Inflammatory macrophage treated with lipopolysaccharide for 1 hour (primary cell): ENCODE measurements at regions not wholly inside any gene's neighbourhood (a gene's known extent, or its start where the extent isn't known, plus 50 kb on each side); places are given as distances from the start of the nearest gene placed in this dataset.
"Not testable (repeated sequence)": the region's sequence is repeated elsewhere in the genome, so short reads cannot be mapped to it uniquely, and the experiment has no call there.

Source experiments
- DNase-seq, 2 donors: peaks; one replicate each; pipeline ENCODE4 v3.0.0-alpha.2; 2020 to 2022

DNA sequence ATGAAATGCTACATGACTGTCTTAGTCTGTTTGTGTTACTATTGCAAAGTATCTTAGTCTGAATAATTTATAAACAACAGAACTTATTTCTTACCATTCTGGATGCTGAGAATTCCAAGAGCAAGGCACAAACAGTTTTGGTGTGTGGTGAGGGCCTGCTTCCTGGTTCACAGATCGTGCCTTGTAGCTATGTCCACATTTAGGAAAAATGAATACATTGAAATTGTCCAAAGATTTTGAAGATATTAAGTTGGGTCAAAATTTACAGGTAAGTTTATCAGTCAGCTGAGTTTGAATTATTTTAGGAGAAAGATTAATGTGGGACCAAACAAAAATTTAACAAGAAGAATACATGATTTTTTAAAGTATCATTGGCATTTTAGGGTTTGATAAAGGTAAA lies 293.5 kb downstream of the LTN1 start:
- DNase-seq = no peak

- DNase-seq = no peak
Measured at GRCh38 chr21:28696844-28697410, 295.8 kb downstream of the LTN1 start.

- DNase-seq = no peak
Measured at GRCh38 chr21:28693476-28693875, 299.2 kb downstream of the LTN1 start.

DNA sequence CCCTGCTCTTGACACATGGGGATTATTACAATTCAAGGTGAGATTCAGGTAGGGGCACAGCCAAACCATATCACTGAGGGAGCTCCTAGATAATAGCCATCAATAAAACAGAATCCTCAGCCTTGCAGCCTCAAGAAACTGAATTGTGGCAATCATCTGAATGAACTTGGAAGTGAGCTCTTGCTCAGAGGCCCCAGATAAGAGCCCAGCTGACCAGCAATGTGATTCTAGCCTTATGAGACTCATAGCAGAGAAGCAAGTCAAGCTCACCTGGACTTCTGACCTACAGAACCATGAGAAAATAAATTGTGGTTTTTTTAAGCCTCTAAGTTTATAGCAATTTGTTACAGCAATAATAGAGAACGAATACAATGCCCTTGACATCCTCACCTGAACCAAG lies 302.5 kb downstream of the LTN1 start:
- no peak for DNase-seq

GRCh38 chr21:28688381-28688780 lies 304.3 kb downstream of the LTN1 start:
- DNase-seq = no peak

GRCh38 chr21:28687586-28687985 lies 305.1 kb downstream of the LTN1 start:
- no peak for DNase-seq

DNA sequence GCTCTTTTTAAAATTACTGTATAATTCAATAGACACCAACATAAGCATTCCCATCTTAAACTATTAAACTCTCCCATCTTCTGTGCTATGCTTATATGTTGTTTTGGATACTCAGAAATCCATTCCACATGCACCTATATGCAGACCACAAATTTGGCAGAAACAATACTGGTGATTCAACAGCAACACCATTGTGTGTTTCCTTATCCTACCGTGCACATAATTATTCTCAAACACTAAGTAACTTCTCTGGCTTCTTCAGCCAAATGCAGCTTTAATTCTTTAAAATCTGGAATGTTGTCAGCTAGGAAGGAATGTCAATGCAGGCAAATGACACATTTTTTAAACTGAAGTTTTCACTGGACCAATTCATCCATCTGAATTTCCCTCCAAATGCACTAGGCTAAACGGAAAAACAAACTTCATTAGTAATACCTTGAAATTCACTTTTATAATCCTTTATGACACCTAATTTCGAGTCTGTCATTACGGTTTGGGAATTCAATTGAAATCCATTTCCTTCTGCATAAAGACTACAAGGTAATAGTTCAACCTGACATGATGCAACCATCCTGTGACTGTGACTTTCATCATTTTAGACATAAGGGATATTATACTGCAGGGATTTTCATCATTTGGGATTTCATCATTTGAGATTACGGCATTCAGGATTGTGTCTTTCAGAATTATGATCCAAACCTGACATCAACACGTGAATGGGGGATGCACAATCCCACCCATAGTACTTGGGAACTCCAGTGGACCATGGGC lies 308.5 kb downstream of the LTN1 start:
- no peak for DNase-seq

GRCh38 chr21:28682884-28683283 lies 309.8 kb downstream of the LTN1 start:
- DNase-seq = not testable (repeated sequence)

- DNase-seq = not testable (repeated sequence)
Measured at GRCh38 chr21:28677096-28677495, 315.6 kb downstream of the LTN1 start.

DNA sequence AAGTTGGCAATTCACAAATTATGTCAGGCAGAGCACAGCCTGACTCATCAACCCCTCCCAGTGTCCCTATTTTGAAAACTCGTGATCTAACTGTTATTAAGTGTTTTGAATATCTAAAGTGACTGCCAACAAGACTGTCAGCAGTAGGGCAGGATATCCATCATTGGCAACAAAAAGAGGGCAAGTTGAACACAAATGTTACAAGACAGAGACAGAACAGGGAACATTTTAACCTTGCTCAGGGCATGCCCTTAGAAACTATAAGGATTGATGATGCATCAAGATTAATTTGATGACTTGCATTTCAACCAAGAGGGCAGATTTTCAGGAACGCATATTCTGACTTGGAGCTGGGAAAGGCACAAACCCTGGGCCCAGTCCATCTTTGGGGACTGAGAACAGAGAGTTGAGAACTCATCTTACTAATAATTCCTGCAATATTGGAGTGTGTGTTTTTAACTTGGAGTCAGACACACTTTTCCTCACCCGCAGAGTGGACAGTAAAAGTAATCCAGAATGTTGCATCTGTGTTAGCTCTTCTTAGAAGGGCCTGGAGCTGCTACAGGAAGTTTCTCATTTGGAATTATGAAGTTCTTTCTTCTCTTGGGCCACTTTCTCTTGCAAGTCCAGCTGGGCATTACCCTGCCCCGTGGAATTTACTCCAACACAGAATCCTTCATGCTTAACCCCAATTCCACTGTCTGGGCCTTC lies 317.2 kb downstream of the LTN1 start:
- no peak for DNase-seq

GRCh38 chr21:28674763-28675162 lies 317.9 kb downstream of the LTN1 start:
- DNase-seq = no peak

GRCh38 chr21:28671549-28672195 lies 321.0 kb downstream of the LTN1 start:
- no peak for DNase-seq

- DNase-seq = no peak
Measured at GRCh38 chr21:28669971-28670653, 322.6 kb downstream of the LTN1 start.

DNA sequence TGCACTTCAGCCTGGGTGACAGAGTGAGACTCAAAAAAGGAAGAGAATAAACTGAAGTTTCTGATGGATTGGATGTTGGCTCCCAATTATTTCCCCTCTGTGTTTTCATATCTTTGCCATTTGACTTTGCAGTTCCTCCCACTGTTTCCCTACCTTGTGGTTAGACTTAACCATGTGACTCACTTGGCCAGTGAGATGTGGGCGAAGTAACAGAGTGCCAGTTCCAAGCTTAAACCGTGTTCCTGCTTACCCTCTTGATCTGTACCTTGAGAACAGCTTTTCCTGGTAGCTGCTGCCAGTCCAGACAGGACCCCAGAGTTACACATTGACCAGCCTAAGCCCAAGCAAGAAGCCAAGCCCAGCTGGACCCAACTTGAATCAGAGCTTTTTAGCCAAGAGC lies 323.4 kb downstream of the LTN1 start:
- no peak for DNase-seq

DNA sequence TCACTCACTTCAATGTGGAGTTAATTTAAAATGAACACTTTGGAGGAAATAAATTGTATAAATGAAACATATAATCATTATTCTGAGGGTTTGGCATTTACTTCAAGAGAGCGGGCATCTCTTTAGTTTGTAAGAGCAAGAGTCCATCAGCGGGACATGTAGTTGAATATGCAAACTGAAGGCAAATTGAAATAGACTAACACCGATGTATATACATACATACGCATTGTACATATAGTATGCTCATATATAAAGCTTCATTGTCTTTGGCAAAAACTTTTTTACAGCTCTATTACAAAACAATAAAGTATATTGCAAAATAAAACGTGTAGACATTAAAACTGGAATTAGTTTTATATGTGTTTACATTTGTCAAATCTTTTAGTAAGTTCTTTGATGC lies 328.9 kb downstream of the LTN1 start:
- no peak for DNase-seq

DNA sequence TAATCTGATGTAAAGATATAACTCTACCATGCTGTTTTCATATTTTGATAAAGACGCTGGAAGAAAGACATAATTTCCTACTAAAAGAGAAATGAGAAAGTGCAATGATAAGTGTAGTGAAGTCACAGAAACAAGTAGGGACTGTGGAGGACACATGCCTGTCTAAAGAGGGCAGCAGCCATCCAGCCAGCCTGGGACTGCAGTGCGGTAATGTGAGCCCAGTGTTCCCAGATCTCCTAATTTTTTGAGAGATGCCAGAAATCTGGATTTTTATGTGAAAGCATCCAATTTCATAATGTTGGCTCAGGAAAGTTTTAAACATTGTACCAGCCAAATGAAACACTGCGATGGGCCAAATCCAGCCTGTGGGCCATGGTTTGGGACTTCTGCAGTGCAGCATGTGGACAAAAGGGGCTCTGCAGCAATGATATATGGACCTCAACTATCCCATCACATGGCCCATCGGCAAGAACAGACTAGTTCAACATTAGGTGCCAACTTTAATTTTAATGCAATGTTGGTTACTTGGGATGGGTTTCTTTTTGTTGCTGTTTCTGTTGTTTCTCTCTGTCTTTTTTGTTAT lies 329.5 kb downstream of the LTN1 start:
- DNase-seq = no peak

GRCh38 chr21:28657566-28657965 lies 335.1 kb downstream of the LTN1 start:
- DNase-seq = no peak

DNA sequence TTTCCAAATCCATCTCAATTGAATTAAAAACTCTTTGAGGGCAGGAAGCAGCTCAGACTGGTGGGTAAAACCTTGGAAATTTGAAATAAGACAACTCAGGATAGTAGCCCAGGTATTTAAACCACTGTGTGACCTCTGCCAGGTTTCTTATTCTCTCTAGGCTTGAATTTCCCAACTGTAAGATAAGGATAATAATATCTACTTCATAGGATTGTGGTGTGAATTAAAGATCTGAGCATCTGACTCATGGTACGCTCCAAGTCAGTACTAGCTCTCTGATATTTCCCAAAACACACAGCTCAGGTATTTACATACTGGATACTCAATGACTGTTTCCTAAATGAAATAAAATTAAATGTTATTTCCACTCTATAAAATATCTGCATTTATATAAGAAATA lies 337.2 kb downstream of the LTN1 start:
- DNase-seq = no peak

DNA sequence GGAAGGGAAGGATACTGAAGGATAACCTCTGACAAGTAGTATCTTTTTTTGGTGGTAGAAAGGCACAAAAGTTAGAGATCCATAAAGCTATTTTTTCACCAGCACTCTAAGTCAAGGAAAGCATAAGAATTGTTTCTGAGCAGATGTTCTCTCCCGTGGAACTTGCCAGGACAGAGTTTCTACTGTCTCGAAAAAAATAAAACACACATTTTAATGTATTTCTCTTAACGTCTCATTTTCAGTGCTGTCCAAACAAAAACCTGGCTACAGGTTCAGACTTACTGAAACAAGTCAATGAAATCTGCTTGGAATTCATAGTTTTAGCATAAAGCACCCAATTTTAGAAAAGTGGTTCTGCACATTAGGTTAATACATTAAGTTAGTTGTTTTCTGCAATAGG lies 338.3 kb downstream of the LTN1 start:
- DNase-seq = no peak

GRCh38 chr21:28644762-28645161 lies 347.9 kb downstream of the LTN1 start:
- no peak for DNase-seq

GRCh38 chr21:28642891-28643290 lies 349.8 kb downstream of the LTN1 start:
- no peak for DNase-seq

GRCh38 chr21:28641731-28642130 lies 350.9 kb downstream of the LTN1 start:
- no peak for DNase-seq

GRCh38 chr21:28640326-28640725 lies 352.4 kb downstream of the LTN1 start:
- DNase-seq = no peak
